DMS53 (cell line): ENCODE measurements at regions not wholly inside any gene's neighbourhood (a gene's known extent, or its start where the extent isn't known, plus 50 kb on each side); places are given as distances from the start of the nearest gene placed in this dataset.
A peak's percentile ranks its signal among the peaks of the same experiment; 100 is the strongest.
"Not testable (repeated sequence)": the region's sequence is repeated elsewhere in the genome, so short reads cannot be mapped to it uniquely, and the experiment has no call there.

Source experiments
- DNase-seq: peaks from one replicate; lab custom pipeline; 2025; lab: John Stamatoyannopoulos, UW

- DNase-seq, result not testable (repeated sequence)
Observed at GRCh38 chr19:21668072-21668773, 99.2 kb downstream of the ZNF100 start.

GRCh38 chr19:21655540-21656126 is 111.7 kb downstream of the ZNF100 start:
- DNase-seq, result no peak

GRCh38 chr19:21651478-21651877 is 115.9 kb downstream of the ZNF100 start:
- DNase-seq, result peak; percentile 4

GRCh38 chr19:21638776-21639175 is 128.6 kb downstream of the ZNF100 start:
- no peak for DNase-seq

GRCh38 chr19:21626924-21627697 is 121.7 kb downstream of the ZNF429 start:
- DNase-seq, result no peak

GRCh38 chr19:21626091-21626490 is 120.7 kb downstream of the ZNF429 start:
- DNase-seq, result no peak

- DNase-seq, result no peak
Observed at GRCh38 chr19:21622920-21623319, 117.5 kb downstream of the ZNF429 start.

- DNase-seq, result peak; percentile 19
Observed at GRCh38 chr19:21621671-21622070, 116.3 kb downstream of the ZNF429 start.

- DNase-seq, result no peak
Observed at GRCh38 chr19:21617740-21618339, 112.4 kb downstream of the ZNF429 start.

- DNase-seq, result not testable (repeated sequence)
Observed at GRCh38 chr19:21614776-21615175, 109.4 kb downstream of the ZNF429 start.

GRCh38 chr19:21613201-21613600 is 107.8 kb downstream of the ZNF429 start:
- not testable (repeated sequence) for DNase-seq

- no peak for DNase-seq
Observed at GRCh38 chr19:21612403-21612872, 107.0 kb downstream of the ZNF429 start.

GRCh38 chr19:21611659-21612402 is 106.4 kb downstream of the ZNF429 start:
- DNase-seq, result no peak

- DNase-seq, result no peak
Observed at GRCh38 chr19:21610787-21611186, 105.4 kb downstream of the ZNF429 start.

GRCh38 chr19:21610341-21610740 is 104.9 kb downstream of the ZNF429 start:
- DNase-seq, result no peak

GRCh38 chr19:21608571-21608970 is 103.2 kb downstream of the ZNF429 start:
- DNase-seq, result peak; percentile 85

- DNase-seq, result no peak
Observed at GRCh38 chr19:21607449-21607848, 102.0 kb downstream of the ZNF429 start.

- DNase-seq, result not testable (repeated sequence)
Observed at GRCh38 chr19:21607011-21607410, 101.6 kb downstream of the ZNF429 start.

GRCh38 chr19:21606326-21606725 is 100.9 kb downstream of the ZNF429 start:
- not testable (repeated sequence) for DNase-seq

GRCh38 chr19:21604951-21605476 is 99.6 kb downstream of the ZNF429 start:
- DNase-seq, result no peak
